ENCODE measurements at regions not wholly inside any gene's neighbourhood (a gene's known extent, or its start where the extent isn't known, plus 50 kb on each side); places are given as distances from the start of the nearest gene placed in this dataset.
"Not testable (repeated sequence)": the region's sequence is repeated elsewhere in the genome, so short reads cannot be mapped to it uniquely, and the experiment has no call there.

GRCh38 chr9:99663856-99664255 lies 157.8 kb upstream of the NR4A3 start:
- TF ChIP-seq CTCF (IDR thresholded peaks at IDR 0.05; ENCODE audit: low read depth, low read length, missing control alignments) = no peak
- H3K4me3 ChIP-seq (replicated peaks; ENCODE audit: low read depth, low read length) = no peak overlapping the region
- DNase-seq (ENCODE audit: extremely low read depth, low read depth) = no peak

- TF ChIP-seq CTCF (IDR thresholded peaks at IDR 0.05; ENCODE audit: low read depth, low read length, missing control alignments) = no peak
- no peak overlapping the region for H3K4me3 ChIP-seq (replicated peaks; ENCODE audit: low read depth, low read length)
- no peak for DNase-seq (ENCODE audit: extremely low read depth, low read depth)
Observed at GRCh38 chr9:99666571-99666970, 155.1 kb upstream of the NR4A3 start.

- not testable (repeated sequence) for H3K4me3 ChIP-seq (replicated peaks; ENCODE audit: low read depth, low read length); DNase-seq (ENCODE audit: extremely low read depth, low read depth)
Observed at GRCh38 chr9:99670886-99671285, 150.8 kb upstream of the NR4A3 start.

GRCh38 chr9:99677281-99677680 lies 144.4 kb upstream of the NR4A3 start:
- DNase-seq (ENCODE audit: extremely low read depth, low read depth) = no peak
- no peak overlapping the region for H3K4me3 ChIP-seq (replicated peaks; ENCODE audit: low read depth, low read length)
- no peak for TF ChIP-seq CTCF (IDR thresholded peaks at IDR 0.05; ENCODE audit: low read depth, low read length, missing control alignments)

- no peak for DNase-seq (ENCODE audit: extremely low read depth, low read depth)
- no peak for TF ChIP-seq CTCF (IDR thresholded peaks at IDR 0.05; ENCODE audit: low read depth, low read length, missing control alignments)
- no peak overlapping the region for H3K4me3 ChIP-seq (replicated peaks; ENCODE audit: low read depth, low read length)
Observed at GRCh38 chr9:99678566-99678965, 143.1 kb upstream of the NR4A3 start.

GRCh38 chr9:99680191-99680590 lies 141.5 kb upstream of the NR4A3 start:
- TF ChIP-seq CTCF (IDR thresholded peaks at IDR 0.05; ENCODE audit: low read depth, low read length, missing control alignments) = no peak
- H3K4me3 ChIP-seq (replicated peaks; ENCODE audit: low read depth, low read length) = no peak overlapping the region
- DNase-seq (ENCODE audit: extremely low read depth, low read depth) = peak; percentile 26

GRCh38 chr9:99681113-99681512 lies 140.6 kb upstream of the NR4A3 start:
- no peak overlapping the region for H3K4me3 ChIP-seq (replicated peaks; ENCODE audit: low read depth, low read length)
- DNase-seq (ENCODE audit: extremely low read depth, low read depth) = no peak
- TF ChIP-seq CTCF (IDR thresholded peaks at IDR 0.05; ENCODE audit: low read depth, low read length, missing control alignments) = no peak

All from HFF-Myc (cell line).